ENCODE measurements at regions not wholly inside any gene's neighbourhood (a gene's known extent, or its start where the extent isn't known, plus 50 kb on each side); places are given as distances from the start of the nearest gene placed in this dataset.

GRCh38 chr13:40271931-40272775, 394.3 kb downstream of the FOXO1 start:
- no peak for FAIRE-seq

GRCh38 chr13:40272776-40273139, 393.7 kb downstream of the FOXO1 start:
- no peak for FAIRE-seq

GRCh38 chr13:40273253-40274025, 393.0 kb downstream of the FOXO1 start:
- FAIRE-seq: no peak

- no peak for FAIRE-seq
These were observed 392.3 kb downstream of the FOXO1 start for GRCh38 chr13:40274103-40274502.

GRCh38 chr13:40275155-40275554, 391.3 kb downstream of the FOXO1 start:
- no peak for FAIRE-seq

- no peak for FAIRE-seq
These were observed 390.8 kb downstream of the FOXO1 start for GRCh38 chr13:40275636-40276035.

- no peak for FAIRE-seq
These were observed 382.8 kb downstream of the FOXO1 start for GRCh38 chr13:40283666-40284065.

- FAIRE-seq: no peak
These were observed 380.8 kb downstream of the FOXO1 start for GRCh38 chr13:40285634-40286033.

- no peak for FAIRE-seq
These were observed 379.0 kb downstream of the FOXO1 start for GRCh38 chr13:40287428-40287827.

- FAIRE-seq: no peak
These were observed 378.2 kb downstream of the FOXO1 start for GRCh38 chr13:40288259-40288658.

GRCh38 chr13:40290758-40291157, 375.7 kb downstream of the FOXO1 start:
- no peak for FAIRE-seq

- FAIRE-seq: no peak
These were observed 374.3 kb downstream of the FOXO1 start for GRCh38 chr13:40292108-40292507.

GRCh38 chr13:40292536-40292935, 373.9 kb downstream of the FOXO1 start:
- no peak for FAIRE-seq

GRCh38 chr13:40302351-40302750, 364.1 kb downstream of the FOXO1 start:
- FAIRE-seq: no peak

- FAIRE-seq: no peak
These were observed 362.1 kb downstream of the FOXO1 start for GRCh38 chr13:40304391-40304790.

GRCh38 chr13:40306817-40307216, 359.6 kb downstream of the FOXO1 start:
- no peak for FAIRE-seq

- FAIRE-seq: no peak
These were observed 356.6 kb downstream of the FOXO1 start for GRCh38 chr13:40309881-40310280.

- no peak for FAIRE-seq
These were observed 354.9 kb downstream of the FOXO1 start for GRCh38 chr13:40311356-40312101.

- FAIRE-seq: no peak
These were observed 352.9 kb downstream of the FOXO1 start for GRCh38 chr13:40313269-40314200.

GRCh38 chr13:40315416-40316064, 350.9 kb downstream of the FOXO1 start:
- no peak for FAIRE-seq

- no peak for FAIRE-seq
These were observed 350.1 kb downstream of the FOXO1 start for GRCh38 chr13:40316301-40316700.

GRCh38 chr13:40317980-40318327, 348.5 kb downstream of the FOXO1 start:
- no peak for FAIRE-seq
